Activated CD4-positive, CD25-positive, alpha-beta regulatory T cell treated with anti-CD3 and anti-CD28 coated beads, Interleukin-2, amount 50 U/mL, for 72 hours (primary cell): ENCODE measurements at regions not wholly inside any gene's neighbourhood (a gene's known extent, or its start where the extent isn't known, plus 50 kb on each side); places are given as distances from the start of the nearest gene placed in this dataset.

ENCODE experiments used
- DNase-seq: peaks from one replicate; pipeline ENCODE4 v3.0.0; 2021

GRCh38 chr6:165077876-165078275 is 231.5 kb downstream of the C6orf118 start:
- DNase-seq: no peak

- no peak for DNase-seq
Measured at GRCh38 chr6:165071906-165072305, 237.5 kb downstream of the C6orf118 start.

- DNase-seq: no peak
Measured at GRCh38 chr6:165060720-165061119, 248.7 kb downstream of the C6orf118 start.

- DNase-seq: no peak
Measured at GRCh38 chr6:165059032-165059431, 250.4 kb downstream of the C6orf118 start.

GRCh38 chr6:165056292-165056691 is 253.1 kb downstream of the C6orf118 start:
- no peak for DNase-seq

- DNase-seq: no peak
Measured at GRCh38 chr6:165055231-165055630, 254.2 kb downstream of the C6orf118 start.

GRCh38 chr6:165052561-165053480 is 256.6 kb downstream of the C6orf118 start:
- no peak for DNase-seq

- DNase-seq: no peak
Measured at GRCh38 chr6:165049362-165049761, 260.0 kb downstream of the C6orf118 start.

GRCh38 chr6:165047952-165048351 is 261.5 kb downstream of the C6orf118 start:
- no peak for DNase-seq

GRCh38 chr6:165045631-165046030 is 263.8 kb downstream of the C6orf118 start:
- DNase-seq: no peak

- no peak for DNase-seq
Measured at GRCh38 chr6:165042912-165043311, 266.5 kb downstream of the C6orf118 start.

- DNase-seq: no peak
Measured at GRCh38 chr6:165040440-165040839, 269.0 kb downstream of the C6orf118 start.

- no peak for DNase-seq
Measured at GRCh38 chr6:165034271-165034741, 275.1 kb downstream of the C6orf118 start.

- DNase-seq: no peak
Measured at GRCh38 chr6:165031502-165031901, 277.9 kb downstream of the C6orf118 start.

- DNase-seq: no peak
Measured at GRCh38 chr6:165025040-165025439, 284.4 kb downstream of the C6orf118 start.

GRCh38 chr6:165019681-165020080 is 289.7 kb downstream of the C6orf118 start:
- no peak for DNase-seq

- no peak for DNase-seq
Measured at GRCh38 chr6:165015676-165016075, 293.7 kb downstream of the C6orf118 start.

- no peak for DNase-seq
Measured at GRCh38 chr6:165013701-165014100, 295.7 kb downstream of the C6orf118 start.

- DNase-seq: no peak
Measured at GRCh38 chr6:165012183-165012582, 297.2 kb downstream of the C6orf118 start.

GRCh38 chr6:165010556-165011535 is 298.6 kb downstream of the C6orf118 start:
- no peak for DNase-seq

GRCh38 chr6:165008971-165009370 is 300.4 kb downstream of the C6orf118 start:
- no peak for DNase-seq

GRCh38 chr6:165002866-165003265 is 306.5 kb downstream of the C6orf118 start:
- no peak for DNase-seq

- DNase-seq: no peak
Measured at GRCh38 chr6:165002358-165002757, 307.0 kb downstream of the C6orf118 start.
